ENCODE measurements at regions not wholly inside any gene's neighbourhood (a gene's known extent, or its start where the extent isn't known, plus 50 kb on each side); places are given as distances from the start of the nearest gene placed in this dataset.
"Not testable (repeated sequence)": the region's sequence is repeated elsewhere in the genome, so short reads cannot be mapped to it uniquely, and the experiment has no call there.

- TF ChIP-seq CTCF (IDR thresholded peaks at IDR 0.05) = no peak
- DNase-seq (ENCODE audit: low spot score) (no peak), ATAC-seq (ENCODE audit: low FRiP score) (no peak)
Observed at GRCh38 chr15:31202953-31203352, 101.4 kb upstream of the TRPM1 start.

GRCh38 chr15:31203999-31204398 lies 102.5 kb upstream of the TRPM1 start:
- TF ChIP-seq CTCF (IDR thresholded peaks at IDR 0.05) = no peak
- no peak for ATAC-seq (ENCODE audit: low FRiP score)

GRCh38 chr15:31206386-31207181 lies 105.1 kb upstream of the TRPM1 start:
- DNase-seq (ENCODE audit: low spot score) (no peak), ATAC-seq (ENCODE audit: low FRiP score) (no peak)
- no peak for TF ChIP-seq CTCF (IDR thresholded peaks at IDR 0.05)

More at GRCh38 chr15:31203999-31204398, 102.5 kb upstream of the TRPM1 start:
- DNase-seq (ENCODE audit: low spot score) = no peak

GRCh38 chr15:31207246-31207645 lies 105.7 kb upstream of the TRPM1 start:
- no peak for ATAC-seq (ENCODE audit: low FRiP score)
- TF ChIP-seq CTCF (IDR thresholded peaks at IDR 0.05) = no peak
- no peak for DNase-seq (ENCODE audit: low spot score)

- DNase-seq (ENCODE audit: low spot score); ATAC-seq (ENCODE audit: low FRiP score): not testable (repeated sequence)
Observed at GRCh38 chr15:31207861-31208260, 106.3 kb upstream of the TRPM1 start.

GRCh38 chr15:31208817-31209216 lies 107.3 kb upstream of the TRPM1 start:
- TF ChIP-seq CTCF (IDR thresholded peaks at IDR 0.05) = no peak
- no peak for ATAC-seq (ENCODE audit: low FRiP score)
- DNase-seq (ENCODE audit: low spot score) = no peak

GRCh38 chr15:31211353-31211752 lies 109.8 kb upstream of the TRPM1 start:
- no peak for TF ChIP-seq CTCF (IDR thresholded peaks at IDR 0.05)
- no peak for DNase-seq (ENCODE audit: low spot score)
- ATAC-seq (ENCODE audit: low FRiP score) = no peak
